Astrocyte of the spinal cord (primary cell): ENCODE measurements at regions not wholly inside any gene's neighbourhood (a gene's known extent, or its start where the extent isn't known, plus 50 kb on each side); places are given as distances from the start of the nearest gene placed in this dataset.

ENCODE experiments used
- DNase-seq: peaks from one replicate; pipeline ENCODE4 v3.0.0; 2011; ENCODE audit warnings: low read depth, low spot score
- H3K4me3 ChIP-seq: 2 replicates; pipeline ENCODE4 v1.5.1; 2011; ENCODE audit warnings: low read depth, mild to moderate bottlenecking, low read length, moderate library complexity
- CTCF ChIP-seq: IDR thresholded peaks from 2 replicates; pipeline ENCODE4 v1.5.1; 2012; ENCODE audit warnings: low read depth, mild to moderate bottlenecking, low read length, inconsistent platforms
- in situ Hi-C: cut with HindIII; loops from 2 replicates; pipeline ENCODE4 v1.10.0; 2017; ENCODE audit warnings: low sequenced_read_pairs

DNA sequence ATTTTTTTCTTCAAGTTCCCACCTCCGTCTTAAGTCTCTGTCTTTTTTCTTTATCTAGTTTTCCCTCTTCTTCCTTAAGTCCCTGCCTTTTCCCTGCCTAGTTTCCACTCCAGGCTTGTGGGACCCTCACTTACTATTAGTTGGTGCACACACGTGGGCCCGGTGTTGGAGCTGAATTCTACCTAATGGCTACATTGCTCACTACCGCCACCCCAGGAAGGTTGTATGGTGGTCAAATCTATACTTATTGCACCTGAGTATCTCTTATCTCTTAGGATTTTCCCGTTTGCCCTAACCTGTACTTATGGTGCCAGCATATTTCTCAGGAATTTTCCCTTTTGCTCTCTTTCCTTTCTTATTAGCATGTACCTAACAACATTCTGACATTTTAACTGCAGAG is 692.8 kb downstream of the EPM2A start:
- TF ChIP-seq CTCF = no peak
- DNase-seq = no peak
- H3K4me3 ChIP-seq = no peak overlapping the region
- in situ Hi-C loops = no loop called here

DNA sequence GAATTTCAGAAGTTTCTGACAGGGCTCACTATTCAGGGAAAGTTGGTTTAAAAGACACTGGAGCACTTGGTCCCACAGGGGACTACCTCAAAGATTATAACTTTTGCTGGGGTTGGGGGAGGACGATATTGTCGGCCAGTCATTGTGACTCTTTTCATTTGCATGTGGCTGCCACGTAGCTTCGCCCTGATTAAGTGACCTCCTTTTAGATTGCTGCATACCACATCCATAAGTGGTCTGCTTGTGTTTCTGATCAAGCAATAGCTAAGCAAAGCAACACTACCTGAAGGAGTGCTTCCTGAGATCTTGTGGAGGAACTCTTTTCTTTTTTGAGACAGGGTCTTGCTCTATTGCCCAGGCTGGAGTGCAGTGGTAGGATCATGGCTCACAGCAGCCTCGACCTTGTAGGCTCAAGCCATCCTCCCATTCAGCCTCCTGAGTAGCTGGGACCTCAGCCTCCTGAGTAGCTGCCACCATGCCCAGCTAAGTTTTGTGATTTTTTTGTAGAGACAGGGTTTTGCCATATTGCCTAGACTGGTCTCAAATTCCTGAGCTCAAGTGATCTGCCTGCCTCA is 691.3 kb downstream of the EPM2A start:
- in situ Hi-C loops = no loop called here
- H3K4me3 ChIP-seq = no peak overlapping the region
- TF ChIP-seq CTCF = no peak
- no peak for DNase-seq

DNA sequence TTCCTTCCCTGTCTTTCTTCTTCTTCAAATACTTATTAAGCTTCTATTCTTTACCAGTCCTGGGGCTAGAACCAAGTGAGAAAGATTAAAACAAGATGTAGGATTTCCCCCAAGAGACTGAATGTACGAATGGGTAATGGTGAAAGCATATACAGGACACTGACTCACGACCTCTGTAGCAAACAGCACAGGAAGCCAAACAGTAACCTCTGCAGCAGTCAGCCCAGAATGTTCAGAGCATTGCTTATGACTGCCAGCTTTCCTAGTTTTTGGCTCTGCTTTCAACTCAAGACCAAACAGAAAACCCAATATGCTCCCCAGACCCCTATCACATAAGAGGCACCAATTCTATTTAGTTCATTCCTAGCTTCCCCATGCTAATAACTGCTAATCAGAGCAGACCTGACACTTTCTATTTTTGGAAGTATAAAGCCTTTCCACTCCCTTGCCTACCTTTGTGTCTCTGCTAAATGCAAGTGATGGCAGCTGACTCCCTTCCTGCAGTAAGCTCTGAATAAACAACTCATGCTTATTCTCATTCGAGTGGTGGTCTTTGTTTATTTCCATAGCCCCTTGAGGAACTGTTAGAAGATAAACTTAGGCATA is 690.6 kb downstream of the EPM2A start:
- in situ Hi-C loops = no loop called here
- peak; percentile 67 for DNase-seq
- no peak overlapping the region for H3K4me3 ChIP-seq
- TF ChIP-seq CTCF = no peak

DNA sequence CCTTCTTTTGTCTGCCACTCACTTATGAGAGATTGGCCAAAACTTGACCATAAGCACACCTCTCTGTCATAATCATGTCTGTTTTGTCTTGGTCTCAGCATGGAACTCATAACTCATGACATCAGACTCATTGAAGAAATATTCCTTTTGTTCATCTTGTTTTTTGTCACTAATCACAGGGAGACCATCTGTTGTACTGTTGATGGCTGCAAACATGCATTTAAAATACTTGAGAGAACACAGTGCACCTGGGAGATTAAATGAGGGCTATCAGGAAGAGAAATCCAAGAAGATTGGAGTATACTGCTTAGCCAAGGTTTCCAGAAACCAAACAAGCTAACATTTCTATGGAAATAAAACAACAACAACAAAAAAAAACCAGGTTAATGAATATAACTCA is 689.7 kb downstream of the EPM2A start:
- DNase-seq = no peak
- no peak overlapping the region for H3K4me3 ChIP-seq
- TF ChIP-seq CTCF = no peak
- in situ Hi-C loops = no loop called here

DNA sequence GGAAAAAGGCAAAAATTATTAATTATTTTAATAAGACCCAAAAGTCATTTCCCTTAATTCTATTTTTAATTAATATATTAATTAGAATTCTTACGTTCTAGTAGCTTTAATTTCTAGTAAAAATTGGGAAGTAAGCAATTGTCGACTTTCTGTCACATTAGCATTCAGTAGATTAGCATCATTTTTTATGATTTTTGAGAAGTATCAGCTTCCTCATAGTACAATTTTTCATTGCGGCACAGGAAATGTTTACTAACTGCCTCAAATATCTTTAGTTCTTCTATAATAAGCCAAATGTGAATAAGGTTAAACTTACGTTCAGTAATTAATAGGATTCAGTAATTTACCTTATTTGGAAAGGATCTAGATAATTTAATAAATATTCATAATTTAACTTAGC is 687.4 kb downstream of the EPM2A start:
- no peak for TF ChIP-seq CTCF
- in situ Hi-C loops = no loop called here
- no peak overlapping the region for H3K4me3 ChIP-seq
- no peak for DNase-seq

- in situ Hi-C loops = no loop called here
- TF ChIP-seq CTCF = no peak
- no peak overlapping the region for H3K4me3 ChIP-seq
- no peak for DNase-seq
Observed at GRCh38 chr6:145051661-145052060, 683.7 kb downstream of the EPM2A start.

GRCh38 chr6:145055567-145055966 is 679.8 kb downstream of the EPM2A start:
- in situ Hi-C loops = no loop called here

More at GRCh38 chr6:145055567-145055966, 679.8 kb downstream of the EPM2A start:
- no peak for DNase-seq
- TF ChIP-seq CTCF = no peak
- no peak overlapping the region for H3K4me3 ChIP-seq
